Suprapubic skin (tissue), 4 donors: ENCODE measurements at regions not wholly inside any gene's neighbourhood (a gene's known extent, or its start where the extent isn't known, plus 50 kb on each side); places are given as distances from the start of the nearest gene placed in this dataset.

Source experiments
- DNase-seq, 2 donors: peaks; one replicate each; pipeline ENCODE4 v3.0.0-alpha.2; 2019; ENCODE audit warnings: low spot score in 2 of 2
- H3K27ac ChIP-seq: fragments of 200-600 bp; sonication (generic); one replicate; pipeline ENCODE4 v1.5.1; 2019
- H3K27me3 ChIP-seq: fragments of 200-600 bp; sonication (generic); one replicate; pipeline ENCODE4 v1.5.1; 2019
- H3K36me3 ChIP-seq: fragments of 200-600 bp; sonication (generic); one replicate; pipeline ENCODE4 v1.5.1; 2019
- H3K4me1 ChIP-seq: fragments of 200-600 bp; sonication (generic); one replicate; pipeline ENCODE4 v1.5.1; 2019
- H3K4me3 ChIP-seq: fragments of 200-600 bp; sonication (generic); one replicate; pipeline ENCODE4 v1.5.1; 2019; ENCODE audit warnings: mild to moderate bottlenecking
- H3K9me3 ChIP-seq: fragments of 200-600 bp; sonication (generic); one replicate; pipeline ENCODE4 v1.5.1; 2019
- CTCF ChIP-seq, 2 donors: fragments of 200-600 bp in 1 of 2; fragments of 450-650 bp in 1 of 2; sonication (generic) in 1 of 2; IDR thresholded peaks; one replicate each; pipeline ENCODE4 v1.5.1; 2016 to 2019; ENCODE audit warnings: antibody characterized with exemption in 2 of 2, mild to moderate bottlenecking in 1 of 2, moderate library complexity in 1 of 2
- EP300 ChIP-seq: sonication (generic); formaldehyde crosslinking; IDR thresholded peaks from one replicate; pipeline ENCODE4 v1.6.1; 2017; ENCODE audit warnings: antibody characterized with exemption
- POLR2A ChIP-seq, 2 donors: fragments of 450-650 bp; IDR thresholded peaks; one replicate each; pipeline ENCODE4 v1.6.1; 2017; ENCODE audit warnings: antibody characterized with exemption in 2 of 2, mild to moderate bottlenecking in 2 of 2, moderate library complexity in 2 of 2
- POLR2AphosphoS5 ChIP-seq, 3 donors: sonication (generic); formaldehyde crosslinking; IDR thresholded peaks; one replicate each; pipeline ENCODE4 v1.6.1; 2017; ENCODE audit warnings: antibody characterized with exemption in 3 of 3
- WGBS: methylation state at CpG from one replicate; pipeline ENCODE4 v1.1.5; 2018; 5-methylcytosine and 5-hydroxymethylcytosine counted together

- Histone ChIP-seq H3K9me3 (no peaks in the 10 kb centered on the region), H3K4me1 (no peaks in the 10 kb centered on the region), H3K36me3 (no peaks in the 10 kb centered on the region), H3K4me3 (no peak overlapping the region), H3K27me3 (peaks cover 4% of the 10 kb centered on the region), H3K27ac (no peak overlapping the region)
- DNase-seq, result no peak
- WGBS, result 51% methylated on average over 5 of the region's 5 CpGs
- TF ChIP-seq EP300 (no peak), POLR2AphosphoS5 (IDR thresholded peaks at IDR 0.05) (no peak), CTCF (IDR thresholded peaks at IDR 0.05) (no peak), POLR2A (IDR thresholded peaks at IDR 0.05) (no peak)
These were observed 145.6 kb upstream of the CDH4 start for GRCh38 chr20:61106438-61106837.

GRCh38 chr20:61109221-61109805, 142.7 kb upstream of the CDH4 start:
- H3K9me3 ChIP-seq, result no peaks in the 10 kb centered on the region
- TF ChIP-seq POLR2AphosphoS5 (IDR thresholded peaks at IDR 0.05) (no peak), CTCF (IDR thresholded peaks at IDR 0.05) (no peak), POLR2A (IDR thresholded peaks at IDR 0.05) (no peak), EP300 (no peak)
- H3K27ac ChIP-seq, result no peak overlapping the region
- no peak overlapping the region for H3K4me3 ChIP-seq
- WGBS, result 93% methylated on average over 16 of the region's 17 CpGs
- peaks cover 13% of the 10 kb centered on the region for H3K27me3 ChIP-seq
- H3K4me1 ChIP-seq, result no peaks in the 10 kb centered on the region
- no peaks in the 10 kb centered on the region for H3K36me3 ChIP-seq
- DNase-seq, result no peak

- no peak for DNase-seq
- Histone ChIP-seq H3K4me1 (no peaks in the 10 kb centered on the region), H3K36me3 (no peaks in the 10 kb centered on the region), H3K27me3 (peaks cover 14% of the 10 kb centered on the region), H3K4me3 (no peak overlapping the region), H3K27ac (no peak overlapping the region), H3K9me3 (no peaks in the 10 kb centered on the region)
- TF ChIP-seq POLR2A (IDR thresholded peaks at IDR 0.05) (no peak), POLR2AphosphoS5 (IDR thresholded peaks at IDR 0.05) (no peak), EP300 (no peak), CTCF (IDR thresholded peaks at IDR 0.05) (no peak)
- WGBS, result 52% methylated on average over 4 of the region's 4 CpGs
These were observed 139.5 kb upstream of the CDH4 start for GRCh38 chr20:61112515-61112914.

- Histone ChIP-seq H3K4me1 (no peaks in the 10 kb centered on the region), H3K27ac (no peak overlapping the region), H3K9me3 (no peaks in the 10 kb centered on the region), H3K27me3 (peaks cover 20% of the 10 kb centered on the region), H3K4me3 (no peak overlapping the region), H3K36me3 (no peaks in the 10 kb centered on the region)
- DNase-seq, result no peak
- TF ChIP-seq POLR2A (IDR thresholded peaks at IDR 0.05), result no peak
- TF ChIP-seq POLR2AphosphoS5 (IDR thresholded peaks at IDR 0.05), result no peak
- TF ChIP-seq CTCF (IDR thresholded peaks at IDR 0.05), result no peak
- TF ChIP-seq EP300, result no peak
- whole genome bisulfite sequencing, result 92% methylated on average over 8 of the region's 8 CpGs
These were observed 138.3 kb upstream of the CDH4 start for GRCh38 chr20:61113731-61114130.

- WGBS, result 91% methylated on average over 17 of the region's 18 CpGs
- H3K4me3 ChIP-seq, result no peak overlapping the region
These were observed 137.4 kb upstream of the CDH4 start for GRCh38 chr20:61114493-61115175.

More at GRCh38 chr20:61114493-61115175, 137.4 kb upstream of the CDH4 start:
- Histone ChIP-seq H3K4me1 (no peaks in the 10 kb centered on the region), H3K27ac (no peak overlapping the region), H3K27me3 (peaks cover 26% of the 10 kb centered on the region), H3K9me3 (no peaks in the 10 kb centered on the region), H3K36me3 (no peaks in the 10 kb centered on the region)
- no peak for TF ChIP-seq POLR2A (IDR thresholded peaks at IDR 0.05)
- TF ChIP-seq CTCF (IDR thresholded peaks at IDR 0.05), result no peak
- TF ChIP-seq POLR2AphosphoS5 (IDR thresholded peaks at IDR 0.05), result no peak
- TF ChIP-seq EP300, result no peak
- no peak for DNase-seq
